ENCODE measurements at regions not wholly inside any gene's neighbourhood (a gene's known extent, or its start where the extent isn't known, plus 50 kb on each side); places are given as distances from the start of the nearest gene placed in this dataset.
A peak's percentile ranks its signal among the peaks of the same experiment; 100 is the strongest.

DNA sequence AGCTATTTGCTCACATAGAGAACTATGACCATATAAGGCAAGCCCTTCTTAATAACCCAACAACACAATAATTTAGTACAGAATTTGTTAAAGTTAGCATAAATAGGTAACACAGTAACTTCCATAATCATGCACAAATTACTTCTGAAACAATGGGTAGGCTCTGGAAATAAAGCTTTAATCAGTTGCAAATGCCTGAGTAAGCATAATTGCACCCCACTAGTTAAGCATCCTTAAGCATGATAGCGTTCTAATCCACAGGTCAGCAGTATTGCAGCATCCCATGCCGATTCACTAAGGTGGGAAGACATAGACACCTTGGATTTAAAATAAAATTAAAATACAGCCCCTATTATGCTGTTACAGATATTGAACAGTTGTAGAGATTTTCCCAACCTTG, 161.7 kb downstream of the DHX15 start:
- DNase-seq = no peak
- intact Hi-C loops (cut with micrococcal nuclease) = no loop called here
- no peak for ATAC-seq

DNA sequence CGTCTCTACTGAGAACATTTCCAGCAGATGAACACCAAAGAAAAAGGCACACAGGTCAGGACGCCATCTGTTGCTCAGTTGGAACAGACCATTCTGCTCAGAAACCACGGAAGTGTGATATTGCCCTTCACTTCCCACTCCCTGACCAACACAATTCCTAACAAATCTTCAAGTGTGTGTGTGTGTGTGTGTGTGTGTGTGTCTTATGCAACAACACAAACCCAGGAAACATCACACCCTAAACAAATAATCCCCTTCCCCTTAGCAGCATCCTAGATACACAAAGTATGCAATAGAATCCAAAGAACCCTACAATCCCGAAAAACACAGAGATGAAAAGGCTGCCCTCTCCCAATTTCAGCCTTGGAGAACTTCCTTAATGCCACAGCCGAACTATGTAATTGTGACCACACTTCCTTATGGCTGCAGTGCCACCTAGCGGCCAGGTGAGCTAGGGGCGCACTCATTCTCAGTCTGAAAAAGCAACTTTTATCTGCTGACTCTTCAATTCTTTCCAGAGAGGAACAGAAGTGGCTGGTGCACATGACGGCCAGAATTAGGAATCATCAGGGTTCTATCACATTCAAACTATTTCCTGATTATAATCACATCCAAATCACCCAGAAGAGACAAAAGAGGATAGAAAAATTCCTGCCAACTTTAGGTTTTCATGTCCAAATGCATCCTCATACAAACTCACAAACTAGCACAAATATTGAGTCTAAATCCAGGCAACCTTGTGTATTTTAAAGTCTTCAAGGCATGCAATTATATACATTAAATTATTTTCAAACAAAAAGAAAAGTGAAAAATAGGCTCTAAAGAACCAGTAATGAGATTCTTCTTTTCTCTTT, 164.9 kb downstream of the DHX15 start:
- peak; percentile 88 for ATAC-seq
- intact Hi-C loops (cut with micrococcal nuclease) = no loop called here
- DNase-seq = peak; percentile 86

DNA sequence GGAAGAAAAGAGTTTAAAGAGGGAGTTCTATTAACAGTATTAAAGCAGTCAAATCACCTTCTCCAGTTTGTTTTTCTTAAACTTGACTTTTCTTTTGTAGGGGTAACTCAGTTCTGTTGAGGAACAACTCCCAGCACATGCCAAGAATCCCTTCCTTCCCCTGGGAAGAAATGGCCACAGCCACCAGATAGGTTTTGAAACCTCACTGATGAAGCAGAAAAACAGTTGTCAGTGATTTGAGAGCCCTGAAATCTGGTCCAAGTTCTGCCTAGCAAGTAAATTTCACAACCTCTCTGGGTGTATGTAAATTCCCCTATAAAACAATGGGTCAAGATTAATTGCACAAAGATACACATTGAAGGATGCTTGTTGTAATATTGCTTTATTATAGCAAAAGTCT, 167.1 kb downstream of the DHX15 start:
- DNase-seq = no peak
- intact Hi-C loops (cut with micrococcal nuclease) = no loop called here
- ATAC-seq = no peak

DNA sequence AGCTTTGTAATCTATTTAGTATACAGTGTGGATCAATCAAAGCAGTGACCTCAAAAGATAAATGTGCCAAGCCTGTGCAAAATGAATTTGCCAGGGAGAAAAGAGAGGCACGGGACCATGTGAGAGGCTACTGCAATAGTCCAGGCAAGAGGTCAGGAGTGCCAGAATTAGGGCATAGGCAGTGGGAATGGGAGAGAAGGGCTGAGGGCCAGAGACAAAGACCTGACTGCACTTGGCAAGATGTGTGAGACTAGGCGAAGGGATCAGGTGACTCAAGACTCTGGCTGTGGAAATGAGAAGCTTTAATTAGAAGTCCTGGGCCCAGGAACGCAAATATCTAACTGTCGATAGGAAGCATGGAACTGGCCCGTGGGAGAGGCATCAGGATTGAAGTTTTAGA, 168.1 kb downstream of the DHX15 start:
- peak; percentile 71 for ATAC-seq
- DNase-seq = no peak
- intact Hi-C loops (cut with micrococcal nuclease) = no loop called here

DNA sequence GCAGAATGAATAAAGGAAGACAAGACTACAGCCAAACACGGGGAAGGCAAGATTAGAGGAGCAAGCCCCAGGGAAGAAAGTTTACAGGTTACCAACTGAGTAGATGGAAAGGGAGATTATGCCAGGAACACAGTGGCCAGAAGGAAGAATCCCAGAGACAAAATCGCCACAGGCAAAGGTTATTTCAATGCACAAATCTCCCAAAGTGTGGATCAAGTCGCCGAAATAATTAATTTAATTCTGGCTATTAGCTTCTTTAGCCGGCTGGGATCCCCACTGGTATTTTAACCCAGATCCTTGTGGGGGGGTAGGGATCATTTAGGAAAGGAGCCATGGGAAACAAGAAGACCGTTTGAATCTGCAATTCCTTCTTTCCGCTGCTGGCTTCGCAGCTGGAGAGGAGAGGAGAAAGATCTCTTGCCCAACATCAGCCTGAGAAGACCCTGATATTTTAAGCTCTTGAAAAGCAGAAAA, 171.0 kb downstream of the DHX15 start:
- intact Hi-C loops (cut with micrococcal nuclease) = no loop called here
- DNase-seq (no peak), ATAC-seq (no peak)

DNA sequence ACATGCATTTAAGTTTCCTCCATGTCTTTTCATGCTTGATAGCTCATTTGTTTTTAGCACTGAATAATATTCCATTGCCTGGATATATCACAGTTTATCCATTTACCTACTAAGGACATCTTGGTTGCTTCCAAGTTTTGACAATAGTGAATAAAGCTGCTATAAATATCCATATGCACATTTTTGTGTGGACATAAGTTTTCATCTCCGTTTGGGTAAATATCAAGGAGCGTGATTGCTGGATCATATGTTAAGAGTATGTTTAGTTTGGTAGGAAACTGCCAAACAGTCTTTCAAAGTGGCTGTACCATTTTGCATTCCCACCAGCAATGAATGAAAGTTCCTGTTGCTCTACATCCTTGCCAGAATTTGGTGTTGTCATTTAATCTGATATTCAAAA, 172.5 kb downstream of the DHX15 start:
- ATAC-seq = no peak
- intact Hi-C loops (cut with micrococcal nuclease) = no loop called here
- no peak for DNase-seq

DNA sequence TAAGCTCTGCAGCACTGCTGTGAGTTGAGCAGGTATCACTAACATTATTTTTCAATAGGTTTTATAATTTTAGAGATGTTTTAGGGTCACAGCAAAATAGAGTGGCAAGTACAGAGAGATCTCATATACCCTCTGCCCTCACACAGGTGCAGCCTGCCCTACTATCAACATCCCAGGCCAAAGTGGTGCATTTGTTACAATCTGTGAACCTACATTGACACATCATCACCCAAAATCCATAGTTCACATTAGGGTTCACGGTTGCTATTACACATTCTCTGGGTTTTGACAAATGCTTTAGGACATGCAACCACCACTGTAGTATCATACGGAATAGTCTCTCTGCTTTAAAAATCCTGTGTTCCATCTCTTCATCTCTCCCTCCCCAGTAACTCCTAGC, 173.1 kb downstream of the DHX15 start:
- no peak for DNase-seq
- intact Hi-C loops (cut with micrococcal nuclease) = no loop called here
- no peak for ATAC-seq

DNA sequence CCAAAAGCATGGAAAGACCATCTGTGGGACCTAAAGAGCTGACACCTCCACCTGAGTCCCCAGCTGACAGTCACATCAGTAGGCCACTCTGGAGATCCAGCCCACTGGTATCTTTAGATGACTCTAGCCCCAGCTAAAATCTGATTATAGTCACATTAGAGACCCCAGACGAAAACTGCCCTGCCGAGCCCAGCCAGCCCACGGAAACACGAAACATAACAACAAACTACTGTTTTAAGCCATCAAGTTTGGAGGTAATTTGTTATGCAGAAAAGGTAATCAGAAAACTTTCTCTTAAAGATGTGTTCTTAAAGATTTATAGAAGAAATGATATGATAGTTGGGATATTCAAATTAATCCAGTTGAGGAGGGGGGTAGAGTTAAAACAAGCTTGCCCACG, 175.7 kb downstream of the DHX15 start:
- intact Hi-C loops (cut with micrococcal nuclease) = no loop called here
- ATAC-seq (no peak), DNase-seq (no peak)

DNA sequence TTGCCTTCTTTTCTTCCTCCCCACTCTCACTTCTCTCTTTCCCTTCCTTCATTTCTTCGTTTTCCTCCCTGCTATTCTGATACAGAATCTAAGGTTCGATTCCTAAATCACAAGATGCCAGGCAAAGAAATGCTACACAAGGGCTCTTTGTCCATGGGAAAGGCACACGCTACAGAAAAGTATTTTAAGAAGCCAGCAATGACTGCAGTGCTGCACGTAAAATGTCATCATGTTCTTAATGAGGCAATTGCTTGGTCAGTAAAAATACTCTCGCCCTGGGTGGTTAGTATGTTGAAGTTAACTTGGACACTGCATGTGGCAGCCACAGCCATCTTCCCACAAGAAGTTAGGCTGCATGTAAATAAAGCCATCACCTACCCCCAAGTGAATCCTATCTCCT, 178.4 kb downstream of the DHX15 start:
- ATAC-seq (peak; percentile 29), DNase-seq (no peak)
- intact Hi-C loops (cut with micrococcal nuclease) = no loop called here

DNA sequence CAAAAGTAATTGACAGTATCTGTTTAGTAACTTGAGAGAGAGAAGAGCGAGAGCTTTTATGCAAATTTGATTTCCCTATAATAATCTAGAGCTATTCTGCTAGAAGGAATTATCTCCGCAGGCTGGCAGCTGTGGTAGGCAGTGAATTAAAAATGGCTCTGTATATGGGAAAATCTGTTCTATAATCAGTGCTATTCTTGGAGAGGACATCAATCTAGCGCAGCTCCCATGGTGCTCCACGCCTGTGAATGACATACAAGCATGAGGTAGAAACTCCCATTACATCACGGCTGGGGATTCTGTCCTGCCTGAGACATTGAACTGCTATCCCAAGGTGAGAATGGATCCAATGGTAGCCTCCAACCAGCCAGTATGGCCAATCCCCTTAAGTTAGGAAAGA, 179.0 kb downstream of the DHX15 start:
- no peak for ATAC-seq
- no peak for DNase-seq
- intact Hi-C loops (cut with micrococcal nuclease) = no loop called here

DNA sequence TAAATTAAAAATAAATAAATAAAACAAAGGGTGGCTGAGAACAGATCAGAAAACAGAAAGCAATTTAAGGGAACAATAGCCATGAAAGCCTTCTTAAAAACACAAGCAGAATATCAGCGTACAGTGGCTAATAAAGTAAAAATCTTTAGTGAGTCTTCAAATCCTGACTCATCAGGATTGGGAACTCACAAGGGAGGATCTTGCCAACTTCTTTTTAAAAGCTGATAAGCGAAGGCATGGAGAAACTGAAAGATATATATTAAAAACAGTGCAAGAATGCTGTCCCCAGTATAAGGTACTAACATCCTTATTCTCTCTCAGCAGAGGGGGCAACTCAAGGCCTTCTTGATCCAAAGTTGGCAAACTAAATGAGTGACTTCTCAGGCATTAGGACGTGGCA, 180.1 kb downstream of the DHX15 start:
- intact Hi-C loops (cut with micrococcal nuclease) = loop anchor here (5.0 kb wide), 1 partner anchor 137 kb away; no protein-coding TSS in a partner anchor
- ATAC-seq (no peak), DNase-seq (no peak)

DNA sequence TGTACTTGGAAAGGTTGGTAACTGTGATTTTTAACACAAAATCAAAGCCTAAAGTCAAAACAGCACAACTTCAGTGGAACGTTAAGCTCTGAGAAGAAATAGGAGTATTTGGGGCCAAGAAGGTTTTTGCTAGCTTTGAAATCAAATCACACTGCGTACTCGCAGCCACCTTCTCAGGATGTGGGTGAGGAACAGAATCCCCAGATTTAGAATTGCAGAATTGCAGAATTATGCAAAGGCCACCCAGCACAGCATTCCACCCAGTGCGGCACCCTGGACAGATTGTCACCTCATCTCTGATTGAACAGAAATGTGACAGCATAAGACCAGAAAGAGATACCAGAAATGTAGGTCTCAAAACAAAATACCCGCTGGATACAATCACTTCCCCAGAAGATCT, 181.1 kb downstream of the DHX15 start:
- no peak for DNase-seq
- ATAC-seq = no peak
- intact Hi-C loops (cut with micrococcal nuclease) = loop anchor here (5.0 kb wide), 1 partner anchor 136 kb away; no protein-coding TSS in a partner anchor

DNA sequence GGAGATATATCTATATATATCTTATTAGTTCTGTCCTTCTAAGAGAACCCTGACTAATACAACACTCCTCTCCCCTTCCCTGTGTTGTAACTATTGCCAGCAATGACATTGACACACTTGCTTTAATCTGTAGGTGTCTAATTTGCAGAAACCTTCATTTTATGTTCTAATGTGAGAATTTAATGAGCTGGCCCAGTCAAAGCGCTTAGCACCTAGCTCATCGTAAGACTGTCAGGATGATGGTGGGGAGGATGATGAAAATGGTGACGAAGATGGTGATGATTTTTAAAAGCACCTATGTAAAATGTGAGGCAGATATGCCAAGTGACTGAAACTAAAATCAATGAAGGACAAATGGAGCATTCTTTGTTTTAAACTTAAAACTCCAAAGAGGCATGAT, 183.8 kb downstream of the DHX15 start:
- ATAC-seq = no peak
- no peak for DNase-seq
- intact Hi-C loops (cut with micrococcal nuclease) = loop anchor here (5.0 kb wide), 1 partner anchor 133 kb away; no protein-coding TSS in a partner anchor

DNA sequence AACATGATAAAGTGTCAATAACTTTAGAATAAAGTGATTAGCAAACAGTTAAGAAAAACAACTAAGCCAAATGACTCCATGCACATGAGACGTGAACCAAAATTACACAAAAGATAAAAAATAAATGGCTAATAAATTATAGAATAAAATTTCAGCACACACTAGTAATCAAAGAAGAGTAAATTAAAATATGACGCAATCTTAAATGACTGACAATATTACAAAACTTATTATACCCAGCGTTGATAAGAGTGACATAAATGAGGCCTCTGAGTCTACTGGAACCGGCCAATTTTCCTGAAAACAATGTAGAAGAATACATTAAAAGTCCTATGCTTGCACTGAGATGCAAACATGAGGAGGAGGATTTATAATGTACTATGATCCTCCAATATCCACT, 187.4 kb downstream of the DHX15 start:
- DNase-seq (no peak), ATAC-seq (no peak)
- intact Hi-C loops (cut with micrococcal nuclease) = no loop called here

DNA sequence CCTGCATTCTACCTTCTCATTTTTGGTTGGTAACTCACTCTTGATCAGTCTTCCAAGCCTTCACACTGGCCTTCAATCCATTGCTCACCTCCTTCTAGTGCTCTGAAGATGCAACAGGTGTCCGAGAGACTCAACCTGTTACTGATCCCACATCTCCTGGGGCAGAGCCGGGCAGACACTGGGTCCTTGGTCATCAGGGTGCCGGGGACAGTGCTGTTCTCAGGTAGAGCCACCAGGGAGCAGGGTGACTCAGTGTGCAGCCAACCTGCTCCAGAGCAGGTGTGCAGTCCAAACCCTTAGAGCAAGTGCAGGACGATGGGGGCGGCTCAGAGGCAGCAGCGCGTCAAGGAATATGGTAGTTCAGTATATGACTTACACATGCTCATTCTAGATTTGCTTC, 188.4 kb downstream of the DHX15 start:
- intact Hi-C loops (cut with micrococcal nuclease) = no loop called here
- DNase-seq (no peak), ATAC-seq (no peak)

DNA sequence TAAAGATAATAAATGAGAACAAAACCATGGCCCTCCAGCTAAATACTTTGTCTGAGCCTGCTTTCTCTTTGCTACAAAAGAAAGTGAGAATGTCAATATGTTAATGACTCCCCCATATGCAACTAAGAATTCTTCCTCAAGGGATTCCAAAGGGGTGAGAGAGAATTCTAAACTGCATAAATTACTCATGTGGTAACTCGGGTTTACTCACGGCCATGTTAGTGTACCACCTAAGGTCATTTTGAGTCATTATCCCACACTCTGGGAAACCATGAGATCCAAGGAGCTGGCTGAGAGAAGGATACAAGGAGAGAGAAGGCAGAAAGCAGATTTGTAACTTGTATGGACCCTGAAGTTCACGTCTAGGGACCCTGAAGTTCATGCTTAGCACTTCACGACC, 190.3 kb downstream of the DHX15 start:
- intact Hi-C loops (cut with micrococcal nuclease) = no loop called here
- DNase-seq (no peak), ATAC-seq (no peak)

DNA sequence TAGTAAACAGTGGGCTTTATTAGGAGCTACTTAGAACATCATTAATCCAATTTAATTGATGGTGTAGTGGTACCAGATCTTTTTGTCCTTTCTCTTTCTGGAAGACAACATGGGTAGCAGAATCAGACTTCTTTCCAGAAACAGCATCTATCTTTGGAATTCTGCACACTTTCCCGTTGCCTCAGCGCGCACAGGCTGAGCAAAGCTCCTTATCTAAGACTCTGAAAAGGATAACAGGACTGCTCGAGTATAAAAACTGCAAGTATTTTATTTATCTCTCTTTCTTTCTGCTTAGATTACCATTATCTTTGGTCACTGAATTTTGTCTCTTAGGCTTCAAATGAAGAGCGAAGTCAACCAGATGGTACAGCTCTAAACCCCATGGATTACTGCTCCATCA, 191.7 kb downstream of the DHX15 start:
- intact Hi-C loops (cut with micrococcal nuclease) = no loop called here
- DNase-seq (no peak), ATAC-seq (no peak)

DNA sequence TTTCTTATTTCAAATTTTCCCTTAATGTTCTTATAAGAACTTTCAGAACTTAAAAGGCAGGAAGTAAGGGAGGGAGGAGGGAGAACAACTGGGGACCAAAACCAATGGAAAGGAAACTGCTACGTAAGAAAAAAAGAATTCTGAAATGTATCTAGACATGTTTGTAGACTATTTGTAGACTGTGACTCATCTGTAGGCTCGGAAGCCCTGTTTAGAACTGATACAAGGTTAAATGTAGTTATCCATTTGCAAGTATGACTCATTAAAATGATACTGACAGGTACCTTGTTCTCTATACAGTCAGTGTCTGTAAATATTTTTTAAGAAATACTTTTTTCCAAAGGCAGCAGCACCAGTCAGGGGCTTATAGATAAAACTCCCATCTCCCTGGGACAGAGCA, 202.0 kb downstream of the DHX15 start:
- ATAC-seq (peak; percentile 38), DNase-seq (no peak)
- intact Hi-C loops (cut with micrococcal nuclease) = no loop called here

DNA sequence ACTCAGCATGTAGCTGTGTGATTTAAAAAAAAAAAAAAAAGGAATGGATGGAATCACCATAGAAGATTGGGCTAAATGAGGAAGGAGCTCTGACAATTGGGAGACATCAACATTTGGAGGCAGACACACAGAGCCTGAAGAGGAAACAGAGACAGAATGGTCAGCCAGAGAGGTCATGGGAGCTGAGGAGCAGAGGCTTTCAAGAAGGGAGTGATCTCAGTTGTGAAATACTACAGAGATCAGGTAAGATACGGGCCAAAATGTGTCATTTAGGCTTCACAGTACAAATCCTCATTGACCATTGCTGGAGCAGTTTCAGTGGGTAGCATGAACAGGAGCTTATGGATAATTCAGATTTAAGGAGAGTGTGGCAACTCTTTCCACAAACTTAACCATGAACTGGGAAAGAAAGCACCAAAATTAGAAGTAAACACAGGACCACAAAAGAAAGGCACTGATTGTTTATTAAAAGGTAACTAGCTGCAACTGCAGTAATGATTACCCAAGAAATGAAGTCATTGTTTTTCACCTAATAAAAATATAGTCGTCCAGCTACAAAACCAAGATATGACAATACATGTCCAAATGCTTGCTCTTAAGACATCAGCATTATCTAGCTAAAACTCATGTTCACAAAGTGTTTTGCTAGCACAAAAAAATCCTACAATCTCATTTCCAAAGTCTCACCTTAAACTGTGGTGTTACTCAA, 203.2 kb downstream of the DHX15 start:
- ATAC-seq (no peak), DNase-seq (no peak)
- intact Hi-C loops (cut with micrococcal nuclease) = no loop called here

DNA sequence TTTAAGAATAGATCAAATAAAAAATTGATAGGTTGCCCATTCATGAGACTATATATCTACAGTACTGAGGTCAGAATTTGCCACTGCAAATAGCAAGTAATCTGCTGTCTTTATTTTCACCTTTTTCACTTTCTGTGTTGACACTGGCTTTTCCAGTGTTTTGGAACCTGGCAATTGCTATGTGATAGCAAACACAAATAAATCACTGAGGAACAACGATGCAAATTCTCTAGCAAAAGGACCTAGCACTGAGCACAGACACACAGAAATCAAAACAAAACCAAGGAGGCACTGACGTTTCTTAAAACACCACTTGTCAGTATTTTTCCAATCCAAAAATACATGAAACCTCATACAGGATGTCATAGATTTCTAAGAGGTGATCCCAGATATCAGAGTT, 210.7 kb downstream of the DHX15 start:
- intact Hi-C loops (cut with micrococcal nuclease) = no loop called here
- no peak for DNase-seq
- no peak for ATAC-seq

DNA sequence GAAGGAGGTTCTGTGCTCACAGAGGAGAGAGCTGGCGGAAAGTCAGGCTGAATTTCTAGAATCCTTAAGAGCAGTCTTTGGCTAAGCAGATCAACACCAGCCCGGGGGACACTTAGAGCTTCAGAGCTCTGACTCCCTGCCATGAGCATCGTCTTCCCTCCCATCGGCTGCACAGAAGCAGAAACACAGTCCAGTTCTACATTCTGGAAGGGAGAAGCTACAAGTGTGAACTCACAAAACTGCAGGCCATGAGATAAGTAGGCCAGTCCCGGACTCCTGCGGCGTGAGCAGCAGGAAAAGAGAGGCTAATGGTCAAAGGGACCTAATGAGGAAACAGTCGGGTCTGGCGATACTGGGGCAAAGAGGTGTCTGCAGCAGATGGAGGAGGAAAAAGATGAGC, 211.5 kb downstream of the DHX15 start:
- DNase-seq (no peak), ATAC-seq (peak; percentile 63)
- intact Hi-C loops (cut with micrococcal nuclease) = no loop called here

Measured in left ventricle myocardium superior (tissue), 1 donor.